ENCODE measurements at regions not wholly inside any gene's neighbourhood (a gene's known extent, or its start where the extent isn't known, plus 50 kb on each side); places are given as distances from the start of the nearest gene placed in this dataset.
A peak's percentile ranks its signal among the peaks of the same experiment; 100 is the strongest.

DNA sequence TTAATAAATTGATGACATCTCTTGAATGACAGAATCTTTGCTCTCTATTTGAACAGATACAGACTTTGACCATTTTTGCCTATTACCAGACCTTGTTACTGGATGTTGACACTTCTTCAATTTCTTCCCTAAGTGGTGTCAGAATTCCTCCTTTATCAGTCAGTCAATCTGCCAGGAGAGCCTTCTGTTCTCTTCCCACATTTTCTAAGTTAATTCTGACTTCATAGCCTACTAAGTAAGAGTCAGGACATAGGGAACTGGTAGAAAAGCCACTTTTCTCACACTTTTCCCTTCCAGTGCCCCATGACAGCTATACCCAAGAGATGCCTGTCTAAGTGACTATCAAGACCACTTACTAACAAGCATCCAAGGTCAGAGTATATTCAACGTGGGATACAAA, 1187.5 kb upstream of the NXPH2 start:
- DNase-seq (ENCODE audit: low read depth): no peak
- no peak overlapping the region for H3K4me3 ChIP-seq (ENCODE audit: low read depth, low read length)

DNA sequence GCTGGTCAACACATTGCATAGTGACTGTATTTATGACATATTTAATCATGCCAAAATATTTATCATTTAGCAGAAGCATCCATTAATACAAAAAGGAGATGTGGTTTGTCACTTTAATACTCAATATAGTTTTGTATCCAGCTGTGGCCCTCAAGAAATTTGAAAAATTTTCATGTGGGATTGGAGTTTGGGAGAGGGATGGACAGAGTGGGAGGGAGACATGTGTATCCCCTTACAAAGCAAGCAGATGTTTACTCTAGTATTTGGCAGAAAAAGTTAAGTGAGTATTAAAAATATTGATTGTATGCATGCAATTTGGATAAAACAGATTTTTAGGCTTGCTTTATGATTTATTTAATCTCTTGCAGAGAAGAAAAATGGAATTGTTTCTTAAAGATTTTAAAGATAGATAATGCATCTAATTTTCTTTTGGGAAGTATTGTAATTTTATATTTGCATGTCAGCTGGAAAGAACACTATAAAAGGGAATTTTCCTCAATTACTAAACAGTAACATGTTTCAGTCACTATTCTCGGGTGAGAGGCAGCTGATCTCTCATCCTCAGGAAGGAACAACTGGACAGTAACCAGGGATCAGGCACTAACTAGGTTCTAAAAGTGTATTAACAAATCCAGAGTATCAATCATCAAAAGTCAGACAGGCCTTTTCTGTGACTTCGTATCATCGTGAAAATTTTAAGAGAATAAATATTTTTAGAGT, 1184.7 kb upstream of the NXPH2 start:
- H3K4me3 ChIP-seq (ENCODE audit: low read depth, low read length): no peak overlapping the region
- DNase-seq (ENCODE audit: low read depth): no peak

DNA sequence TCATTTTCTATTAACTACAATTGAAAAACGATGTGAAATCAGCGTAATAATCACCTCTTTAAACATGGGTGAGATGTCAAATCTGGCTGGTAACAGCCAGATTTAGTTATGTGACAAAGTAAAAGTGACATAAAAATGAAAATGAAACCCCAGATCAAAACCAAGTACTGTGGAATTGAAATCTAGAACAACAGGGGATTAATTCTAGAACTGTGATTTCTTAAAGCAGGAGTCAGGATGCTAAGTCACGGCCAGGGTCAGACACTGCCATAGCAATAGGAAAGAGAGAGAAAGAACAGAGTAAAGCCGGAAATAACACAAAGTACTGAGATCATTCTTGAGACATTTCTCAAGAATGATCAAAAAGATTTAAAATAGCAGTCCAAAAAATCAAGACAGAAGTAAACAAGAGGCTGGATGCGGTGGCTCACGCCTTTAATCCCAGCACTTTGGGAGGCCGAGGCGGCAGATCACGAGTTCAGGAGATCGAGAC, 1183.7 kb upstream of the NXPH2 start:
- DNase-seq (ENCODE audit: low read depth): no peak
- no peak overlapping the region for H3K4me3 ChIP-seq (ENCODE audit: low read depth, low read length)

DNA sequence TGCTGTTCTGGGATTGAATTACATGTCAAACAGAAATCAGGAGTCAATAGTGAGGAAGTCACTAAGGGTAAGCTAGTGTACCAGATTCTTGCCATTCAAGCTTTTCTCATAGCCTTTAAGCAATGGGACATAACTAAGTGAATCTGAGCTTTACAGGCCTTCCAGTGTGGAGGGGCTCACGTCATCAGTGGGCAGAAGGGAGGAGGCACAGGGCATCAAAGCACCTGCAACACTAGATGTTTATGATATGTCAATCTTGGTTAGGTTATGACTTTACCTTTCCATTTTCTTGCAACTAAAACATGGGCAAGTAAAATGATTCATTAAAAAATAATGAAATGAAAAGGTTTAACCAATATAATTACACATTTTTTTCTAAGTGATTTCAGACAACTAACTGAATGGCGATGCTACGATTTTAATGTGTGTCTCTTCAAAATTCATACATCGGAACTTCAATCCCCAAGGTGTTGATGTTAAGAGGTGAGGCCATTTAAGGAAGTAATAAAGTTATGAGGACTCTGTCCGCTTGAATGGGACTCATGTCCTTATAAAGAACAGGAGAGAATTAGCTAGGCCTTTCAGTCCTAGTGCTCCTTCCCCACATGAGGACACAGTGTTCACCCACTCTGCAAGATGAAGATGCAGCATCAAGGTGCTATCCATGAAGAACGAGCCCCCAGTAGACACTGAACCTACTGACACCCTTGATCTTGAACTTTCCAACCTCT, 1169.2 kb upstream of the NXPH2 start:
- no peak overlapping the region for H3K4me3 ChIP-seq (ENCODE audit: low read depth, low read length)
- DNase-seq (ENCODE audit: low read depth): no peak

DNA sequence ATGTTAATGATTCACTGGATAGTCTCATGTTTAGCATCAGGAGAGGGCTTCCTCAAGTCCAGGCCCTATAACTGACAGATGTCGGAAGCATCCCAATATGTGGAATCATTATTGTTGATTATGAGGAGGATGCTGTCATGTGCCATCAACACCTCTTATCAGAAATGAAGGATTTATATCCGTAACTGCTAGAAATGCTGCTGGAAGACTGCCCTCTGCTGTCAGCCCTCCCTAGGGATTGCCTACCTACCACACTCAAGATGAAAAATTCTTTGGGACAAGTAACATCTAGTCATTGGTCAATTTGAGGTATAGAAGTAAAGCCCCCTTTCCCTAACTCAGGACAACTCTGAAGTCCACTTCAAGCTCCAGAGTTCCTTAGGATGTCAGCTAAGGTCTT, 1166.5 kb upstream of the NXPH2 start:
- DNase-seq (ENCODE audit: low read depth): no peak
- no peak overlapping the region for H3K4me3 ChIP-seq (ENCODE audit: low read depth, low read length)

DNA sequence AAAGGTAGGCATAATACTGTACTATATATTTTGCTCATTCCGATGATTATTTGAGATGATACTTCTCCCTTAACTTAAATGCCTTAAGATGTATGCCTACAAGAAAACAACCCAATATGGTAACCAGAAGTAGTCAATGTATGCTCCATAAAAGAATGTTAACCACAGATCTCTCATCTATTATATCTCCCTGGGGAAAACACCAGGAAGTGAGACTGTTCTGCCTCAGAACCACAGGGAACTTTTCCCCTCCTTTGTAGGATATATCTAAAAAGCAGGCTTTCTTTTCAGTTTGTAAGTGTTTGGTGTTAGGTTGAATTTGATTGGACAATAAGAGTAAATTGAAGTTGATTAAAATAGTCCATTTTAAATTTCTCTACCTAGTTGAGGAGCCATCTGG, 1160.5 kb upstream of the NXPH2 start:
- peak; percentile 42 for DNase-seq (ENCODE audit: low read depth)

DNA sequence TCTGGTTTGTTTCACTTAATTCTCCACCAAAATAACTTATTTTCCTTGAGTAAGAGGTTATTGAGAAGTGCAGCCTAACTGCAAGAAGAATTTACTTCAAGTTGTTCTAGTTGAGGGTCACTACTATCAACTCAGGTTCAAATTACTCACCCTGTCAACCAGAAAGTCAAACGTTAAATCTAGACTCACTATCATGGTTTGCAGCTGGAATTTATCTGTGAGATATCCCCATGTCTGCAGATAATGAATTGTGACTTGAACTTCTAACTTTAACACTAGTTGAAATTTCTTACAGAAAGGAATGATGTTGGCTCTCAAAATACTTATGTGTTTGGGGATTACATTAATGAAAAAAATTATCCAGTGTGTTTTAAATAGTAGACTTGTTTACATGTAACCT, 1145.7 kb upstream of the NXPH2 start:
- no peak for DNase-seq (ENCODE audit: low read depth)

More for the DNA sequence above, 1160.5 kb upstream of the NXPH2 start:
- H3K4me3 ChIP-seq (ENCODE audit: low read depth, low read length): no peak overlapping the region

DNA sequence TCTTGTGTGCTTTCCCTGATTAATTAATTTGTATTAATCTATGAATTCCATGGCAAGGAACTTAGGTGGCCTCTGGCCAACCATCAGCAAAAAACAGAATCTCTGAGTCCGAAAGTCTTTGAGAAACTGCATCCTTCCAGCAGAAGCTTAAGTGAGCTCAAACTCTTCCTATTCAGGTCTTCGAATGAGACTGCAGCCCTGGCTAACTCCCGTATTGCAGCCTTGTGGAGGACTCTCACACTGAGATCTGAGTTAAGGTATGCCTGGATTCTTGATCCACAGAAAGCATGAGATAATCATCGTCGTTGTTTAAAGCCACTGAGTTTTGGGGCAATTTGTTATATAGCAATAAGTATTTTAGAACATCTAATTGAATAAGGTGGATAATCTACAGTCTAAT, 1143.9 kb upstream of the NXPH2 start:
- H3K4me3 ChIP-seq (ENCODE audit: low read depth, low read length): no peak overlapping the region
- no peak for DNase-seq (ENCODE audit: low read depth)

More for the DNA sequence above, 1145.7 kb upstream of the NXPH2 start:
- no peak overlapping the region for H3K4me3 ChIP-seq (ENCODE audit: low read depth, low read length)

DNA sequence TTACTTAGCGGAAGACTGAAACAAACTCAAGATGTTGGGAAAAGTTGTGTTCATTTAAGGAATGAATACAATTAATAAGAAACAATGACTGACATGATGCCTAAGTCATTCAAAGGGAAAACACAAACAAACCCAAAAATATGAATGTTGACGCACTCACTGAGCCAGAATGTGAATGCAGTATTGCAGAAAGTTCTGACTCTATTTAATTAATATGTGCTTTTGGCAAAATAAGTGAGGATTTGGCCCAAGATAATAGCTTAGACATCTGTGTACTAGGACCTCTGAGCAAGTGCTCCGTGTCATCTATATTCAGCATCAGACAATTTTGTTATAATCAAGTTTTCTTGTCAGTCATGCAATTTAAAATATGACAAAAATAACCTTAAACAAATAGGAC, 1138.8 kb upstream of the NXPH2 start:
- no peak for DNase-seq (ENCODE audit: low read depth)
- H3K4me3 ChIP-seq (ENCODE audit: low read depth, low read length): no peak overlapping the region

DNA sequence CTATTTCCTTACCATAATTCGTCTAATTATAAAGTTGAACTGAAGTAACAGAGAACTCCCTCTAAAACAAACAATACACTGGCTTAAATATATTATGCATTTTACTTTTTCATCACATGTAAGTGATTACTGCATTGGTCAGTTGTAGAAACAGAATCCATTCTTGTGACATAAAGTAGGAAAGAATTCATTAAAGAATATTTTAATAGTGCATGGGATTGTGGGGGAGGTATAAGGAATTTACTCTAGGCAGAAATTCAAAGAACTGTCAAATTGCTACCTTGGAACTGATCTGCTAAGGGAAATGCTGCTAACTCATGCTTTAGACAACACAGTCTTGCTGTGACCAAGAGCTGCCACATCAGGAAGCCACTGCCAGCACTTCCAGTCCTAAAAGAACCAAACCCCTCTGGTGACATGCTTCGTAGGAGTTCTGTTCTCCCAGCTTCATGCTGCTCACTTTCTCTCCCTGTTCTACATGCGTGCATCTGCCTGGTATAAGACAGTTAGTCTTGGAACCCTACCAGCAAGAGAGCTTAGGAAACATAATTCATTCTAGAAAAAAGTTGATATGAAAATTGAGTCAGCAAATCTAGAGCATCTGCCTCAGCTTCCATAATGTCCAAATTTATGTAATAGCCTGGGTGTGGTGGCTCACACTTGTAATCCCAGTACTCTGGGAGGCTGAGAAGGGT, 1137.6 kb upstream of the NXPH2 start:
- H3K4me3 ChIP-seq (ENCODE audit: low read depth, low read length): no peak overlapping the region
- DNase-seq (ENCODE audit: low read depth): no peak

DNA sequence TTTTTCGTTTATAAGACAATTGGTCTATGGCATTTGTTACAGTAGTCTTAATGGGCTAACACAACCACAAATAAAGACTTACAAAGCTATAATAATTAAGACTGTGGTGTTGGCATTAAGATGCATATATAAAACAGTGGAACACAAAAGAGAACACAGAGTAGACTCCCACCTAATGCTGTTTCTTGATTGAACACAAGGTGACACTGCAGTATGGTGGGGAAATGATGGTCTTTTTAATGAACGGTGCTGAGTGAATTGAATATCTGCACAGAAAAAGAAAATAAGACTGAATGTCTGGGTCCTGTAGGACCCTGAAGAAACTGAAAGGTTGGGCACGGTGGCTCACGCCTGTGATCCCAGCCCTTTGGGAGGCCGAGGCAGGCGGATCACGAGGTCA, 1136.6 kb upstream of the NXPH2 start:
- no peak for DNase-seq (ENCODE audit: low read depth)
- no peak overlapping the region for H3K4me3 ChIP-seq (ENCODE audit: low read depth, low read length)

DNA sequence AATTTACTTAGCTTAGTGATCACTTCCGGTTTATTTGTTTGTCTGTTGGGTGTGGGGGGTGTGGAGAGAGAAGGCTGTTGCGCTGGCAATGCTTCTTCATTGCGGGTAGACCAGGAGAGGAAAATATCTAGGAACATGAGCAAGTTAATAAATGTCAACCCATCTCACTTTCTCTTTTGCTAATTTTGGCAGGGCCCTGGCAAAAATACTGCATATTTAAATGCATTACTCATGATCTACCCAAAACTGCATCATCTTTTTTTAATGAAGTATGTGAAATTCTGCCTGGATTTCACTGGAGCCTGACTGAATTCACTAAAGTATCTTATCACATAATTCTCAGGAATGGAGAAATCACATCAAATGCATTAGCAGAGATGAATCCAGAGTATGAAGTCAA, 1131.0 kb upstream of the NXPH2 start:
- no peak overlapping the region for H3K4me3 ChIP-seq (ENCODE audit: low read depth, low read length)
- DNase-seq (ENCODE audit: low read depth): no peak

DNA sequence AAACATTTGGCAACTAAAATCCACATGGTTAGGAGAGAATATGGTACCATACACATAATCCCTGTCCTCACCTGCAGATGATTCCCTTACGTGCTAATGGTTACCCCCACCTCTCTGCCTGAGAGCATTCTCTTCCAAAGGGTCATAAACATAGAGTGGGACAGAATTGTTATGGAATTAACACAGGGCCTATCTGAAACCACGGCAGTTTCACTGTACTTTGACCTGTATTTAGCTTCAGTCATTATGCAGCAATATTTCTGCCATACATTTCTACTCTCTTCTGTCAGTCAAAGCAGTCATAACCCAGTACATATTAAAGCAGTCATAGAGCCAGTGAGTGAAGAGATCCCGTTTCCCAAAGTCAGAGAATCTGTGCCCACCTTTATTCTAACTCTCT, 1128.9 kb upstream of the NXPH2 start:
- no peak overlapping the region for H3K4me3 ChIP-seq (ENCODE audit: low read depth, low read length)
- no peak for DNase-seq (ENCODE audit: low read depth)

DNA sequence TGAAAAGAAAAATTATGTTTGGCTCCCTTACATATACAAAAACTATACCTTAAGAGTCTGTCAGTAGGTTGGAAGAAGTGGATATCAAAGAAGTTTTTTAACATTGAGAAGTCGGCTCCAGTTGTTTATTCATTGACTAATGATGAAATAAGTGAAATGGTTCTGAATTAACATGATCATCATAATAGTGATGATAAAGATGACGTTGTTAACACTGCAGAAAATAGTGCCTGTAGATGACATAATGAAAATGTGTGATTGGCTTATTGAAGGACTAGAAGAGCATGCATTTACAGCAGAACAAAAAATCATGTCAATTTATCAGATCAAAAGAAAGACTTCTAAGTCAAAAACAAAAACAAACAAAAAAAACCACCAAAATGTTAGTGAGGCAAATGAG, 1125.4 kb upstream of the NXPH2 start:
- no peak overlapping the region for H3K4me3 ChIP-seq (ENCODE audit: low read depth, low read length)
- no peak for DNase-seq (ENCODE audit: low read depth)

DNA sequence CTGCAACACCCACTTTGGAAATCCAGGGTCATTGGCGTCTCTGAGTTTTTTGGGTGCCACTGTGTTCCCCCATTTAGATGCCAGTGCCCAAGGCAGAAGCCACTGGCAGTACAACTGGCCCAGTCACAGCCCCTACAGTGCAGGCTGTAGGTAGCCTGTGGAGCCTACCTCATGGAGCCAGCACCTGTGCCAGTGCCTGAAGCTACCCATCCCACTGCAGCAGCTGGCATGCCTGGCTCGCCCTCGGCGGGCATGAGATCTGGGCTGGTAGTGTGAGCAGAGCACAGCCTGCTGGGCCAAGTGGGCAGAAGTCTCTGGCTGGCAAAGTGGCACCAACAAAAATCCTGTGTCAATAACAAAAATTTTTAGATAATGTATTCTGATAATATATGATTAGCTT, 1111.4 kb upstream of the NXPH2 start:
- H3K4me3 ChIP-seq (ENCODE audit: low read depth, low read length): no peak overlapping the region
- DNase-seq (ENCODE audit: low read depth): no peak

DNA sequence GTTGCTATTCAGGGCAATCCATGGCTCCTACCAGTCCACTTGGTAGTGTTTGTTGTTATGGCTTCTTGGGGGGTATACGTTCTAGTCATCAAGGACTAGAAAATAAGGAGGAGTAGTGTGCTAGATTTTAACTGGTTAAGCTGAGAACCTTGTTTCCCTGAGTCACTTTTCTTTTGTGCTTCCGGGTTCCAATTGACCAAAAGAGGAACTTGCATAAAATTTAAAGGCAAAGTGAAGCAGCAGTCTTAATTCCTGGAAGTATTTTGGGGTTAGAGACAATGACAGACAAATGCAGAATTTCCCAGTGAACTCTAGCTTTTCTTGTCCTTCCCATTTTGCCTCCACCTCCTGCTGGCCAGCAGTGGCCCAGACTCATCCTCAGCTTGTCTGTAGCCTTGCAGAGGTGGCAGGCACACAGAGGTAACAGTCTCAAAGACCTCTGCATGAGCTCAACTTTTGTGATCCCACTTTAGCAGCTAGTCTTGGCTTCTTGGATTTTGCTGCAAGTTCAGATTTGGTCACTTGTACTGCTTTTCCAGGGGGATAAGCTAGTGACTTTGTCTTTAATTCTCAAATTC, 1105.8 kb upstream of the NXPH2 start:
- no peak for DNase-seq (ENCODE audit: low read depth)
- H3K4me3 ChIP-seq (ENCODE audit: low read depth, low read length): no peak overlapping the region

DNA sequence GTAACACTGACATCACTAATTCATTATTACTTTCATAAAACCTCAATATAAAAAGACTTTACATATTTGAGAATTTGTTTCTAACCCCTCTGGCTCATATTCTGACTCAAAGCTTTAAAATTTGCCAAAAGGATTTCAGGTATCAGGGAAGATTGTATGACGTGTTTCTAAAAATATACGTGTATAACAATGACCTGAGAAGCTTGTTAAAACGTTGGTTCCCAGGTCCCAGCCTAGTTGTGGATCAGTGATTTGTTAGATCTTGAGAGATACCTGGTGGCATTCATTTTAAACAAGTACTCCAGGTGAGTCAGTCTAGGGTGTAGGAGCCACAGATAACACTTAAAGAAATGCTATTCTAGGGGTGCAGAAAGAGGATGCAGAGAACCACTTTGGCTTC, 1096.8 kb upstream of the NXPH2 start:
- DNase-seq (ENCODE audit: low read depth): no peak
- no peak overlapping the region for H3K4me3 ChIP-seq (ENCODE audit: low read depth, low read length)

DNA sequence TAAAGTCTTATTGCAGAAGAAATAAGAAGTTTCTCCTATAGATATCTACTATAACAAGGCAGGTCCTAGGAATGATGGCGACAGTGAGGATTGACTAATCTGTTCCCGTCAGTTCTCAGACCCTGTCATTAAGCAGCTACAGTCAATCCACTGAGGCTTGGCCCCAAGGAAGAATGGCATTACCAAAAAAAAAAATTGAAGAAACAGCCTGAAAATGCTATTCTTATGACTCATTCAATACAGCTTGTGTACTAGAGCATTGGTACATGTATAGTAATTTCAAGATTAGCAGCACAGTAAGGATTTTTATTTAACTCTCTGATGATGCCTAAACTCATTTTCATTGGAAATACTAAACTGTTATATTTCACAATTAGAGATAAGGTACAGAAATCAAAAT, 1096.1 kb upstream of the NXPH2 start:
- H3K4me3 ChIP-seq (ENCODE audit: low read depth, low read length): no peak overlapping the region
- DNase-seq (ENCODE audit: low read depth): no peak

DNA sequence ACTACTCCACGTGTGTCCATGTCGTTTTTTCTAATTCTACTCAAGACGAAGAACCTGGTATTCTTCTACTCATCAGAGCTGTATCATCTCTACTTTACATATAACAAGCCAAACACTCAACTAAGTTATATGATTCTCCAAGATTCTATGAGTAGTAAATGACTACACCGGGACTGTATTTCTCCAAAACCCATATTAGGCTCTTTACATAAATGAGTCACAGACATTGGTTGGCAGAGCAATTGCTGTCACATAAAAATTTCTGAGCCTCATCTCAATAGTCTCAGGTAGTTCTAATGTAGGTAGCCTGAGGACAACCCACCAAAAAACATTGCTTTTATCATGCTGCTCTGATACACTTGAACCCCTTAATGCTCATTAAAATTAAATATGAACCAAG, 1092.3 kb upstream of the NXPH2 start:
- DNase-seq (ENCODE audit: low read depth): no peak
- no peak overlapping the region for H3K4me3 ChIP-seq (ENCODE audit: low read depth, low read length)

DNA sequence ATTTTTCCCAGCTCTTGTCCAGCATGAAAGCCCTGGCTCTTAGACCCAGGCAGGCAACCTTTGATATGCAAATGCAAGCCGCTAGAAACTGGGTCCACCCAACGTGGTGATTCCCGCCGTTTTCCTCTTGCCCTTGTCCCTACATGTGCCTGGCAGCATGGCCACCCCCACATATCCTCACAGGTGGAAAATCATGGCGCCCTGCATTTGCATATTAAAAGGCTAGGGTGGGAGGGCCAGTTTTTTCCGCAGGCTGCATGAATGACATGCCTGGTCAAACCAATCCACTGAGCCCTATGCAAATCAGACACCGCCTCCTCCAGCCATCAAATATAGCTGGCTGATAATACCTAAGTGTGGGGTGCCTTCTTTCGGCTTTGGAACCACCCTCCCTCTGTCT, 1091.8 kb upstream of the NXPH2 start:
- no peak overlapping the region for H3K4me3 ChIP-seq (ENCODE audit: low read depth, low read length)
- DNase-seq (ENCODE audit: low read depth): no peak
